Endothelial cell of umbilical vein (primary cell): ENCODE measurements at regions not wholly inside any gene's neighbourhood (a gene's known extent, or its start where the extent isn't known, plus 50 kb on each side); places are given as distances from the start of the nearest gene placed in this dataset.

Source experiments
- BruUV-seq: library from RNA; stranded (reverse); fragments of 400-500 nt; replicated peaks from 2 replicates; lab custom pipeline; 2021; lab: Mats Ljungman, UMichigan
- CTCF ChIA-PET: fragments of 300-600, 350-600 bp; sonication (Branson Sonifier 250); formaldehyde crosslinking; loops from one replicate; lab custom pipeline; 2021; ENCODE audit warnings: antibody characterized with exemption, inconsistent platforms; lab: Charles Lee
- POLR2A ChIA-PET: fragments of 300-600, 350-600 bp; sonication (Branson Sonifier 250); formaldehyde crosslinking; loops from one replicate; lab custom pipeline; 2021; ENCODE audit warnings: antibody characterized with exemption, inconsistent platforms; lab: Charles Lee
- DNase-seq: peaks from one replicate; pipeline ENCODE4 v3.0.0-alpha.2; 2011; ENCODE audit warnings: low read depth, low spot score
- FAIRE-seq: peaks from 2 replicates; lab custom pipeline; 2011; peaks lifted over from hg19 to GRCh38; lab: Jason Lieb, UNC
- H2AFZ ChIP-seq: 2 replicates; pipeline ENCODE4 v1.6.0; 2012; ENCODE audit warnings: low read depth, low read length, control low read depth, inconsistent platforms
- H3K27ac ChIP-seq: 2 replicates; pipeline ENCODE4 v1.5.1; 2011; ENCODE audit warnings: low read depth, mild to moderate bottlenecking, control low read depth, low read length, moderate library complexity; ENCODE audit not compliant: insufficient read depth
- H3K27me3 ChIP-seq, 2 experiments: 2 replicates each; pipeline versions ENCODE4 v1.6.0 to v1.6.1; 2011; ENCODE audit warnings: low read length in 2 of 2, mixed read lengths in 1 of 2; ENCODE audit not compliant: control insufficient read depth in 2 of 2, insufficient read depth in 2 of 2
- H3K36me3 ChIP-seq, 2 experiments: 2 replicates in 1 of 2; 3 replicates in 1 of 2; pipeline ENCODE4 v1.5.1; 2011; ENCODE audit warnings: low read length in 2 of 2, mild to moderate bottlenecking in 1 of 2, moderate library complexity in 1 of 2; ENCODE audit not compliant: control insufficient read depth in 2 of 2, insufficient read depth in 2 of 2; ENCODE audit errors: extremely low read depth in 1 of 2
- H3K4me1 ChIP-seq: 3 replicates; pipeline ENCODE4 v1.5.1; 2011; ENCODE audit warnings: mild to moderate bottlenecking, low read length; ENCODE audit not compliant: control insufficient read depth, insufficient read depth; ENCODE audit errors: extremely low read depth
- H3K4me2 ChIP-seq: 2 replicates; pipeline ENCODE4 v1.6.1; 2011; ENCODE audit warnings: low read length, control low read depth, mixed read lengths; ENCODE audit not compliant: insufficient read depth
- H3K4me3 ChIP-seq, 3 experiments: fragments of 200-600 bp in 1 of 3; sonication (generic), shearing (Covaris generic) in 1 of 3; replicated peaks in 1 of 3; 2 replicates each; pipeline ENCODE4 v1.5.1; 2011 to 2016; ENCODE audit warnings: control low read depth in 3 of 3, low read length in 3 of 3, mild to moderate bottlenecking in 2 of 3, inconsistent platforms in 1 of 3, low read depth in 1 of 3, moderate library complexity in 1 of 3; ENCODE audit not compliant: insufficient read depth in 1 of 3
- H3K79me2 ChIP-seq: 2 replicates; pipeline ENCODE4 v1.6.0; 2012; ENCODE audit warnings: low read length, inconsistent platforms; ENCODE audit not compliant: control insufficient read depth, insufficient read depth
- H3K9ac ChIP-seq: replicated peaks from 2 replicates; pipeline ENCODE3; 2011; ENCODE audit warnings: low read length, control low read depth; ENCODE audit not compliant: insufficient read depth; ENCODE audit errors: extremely low read depth
- H3K9me1 ChIP-seq: replicated peaks from 3 replicates; pipeline ENCODE4 v1.6.0; 2011; ENCODE audit warnings: mild to moderate bottlenecking, low read length; ENCODE audit not compliant: control insufficient read depth, insufficient read depth; ENCODE audit errors: extremely low read depth
- H3K9me3 ChIP-seq: replicated peaks from 2 replicates; pipeline ENCODE4 v1.5.1; 2012; ENCODE audit warnings: low read length, inconsistent platforms; ENCODE audit not compliant: control insufficient read depth, insufficient read depth
- H4K20me1 ChIP-seq: replicated peaks from 2 replicates; pipeline ENCODE3; 2011; ENCODE audit warnings: mild to moderate bottlenecking, low read length; ENCODE audit not compliant: control insufficient read depth, insufficient read depth; ENCODE audit errors: extremely low read depth
- EZH2 ChIP-seq: IDR thresholded peaks from 2 replicates; pipeline ENCODE4 v1.6.1; 2012; ENCODE audit warnings: borderline replicate concordance, low read depth, mild to moderate bottlenecking, moderate library complexity, low read length, inconsistent platforms; ENCODE audit not compliant: severe bottlenecking
- FOS ChIP-seq: IDR thresholded peaks from 2 replicates; pipeline ENCODE4 v1.6.1; 2011; ENCODE audit warnings: mild to moderate bottlenecking, low read length, moderate library complexity, borderline replicate concordance; ENCODE audit not compliant: insufficient read depth
- GATA2 ChIP-seq: IDR thresholded peaks from 2 replicates; pipeline ENCODE4 v1.7.0; 2011; ENCODE audit warnings: low read depth, mild to moderate bottlenecking, moderate library complexity, mixed read lengths, low read length; ENCODE audit not compliant: insufficient read length, insufficient read depth
- JUN ChIP-seq: IDR thresholded peaks from 2 replicates; pipeline ENCODE4 v1.6.1; 2011; ENCODE audit warnings: borderline replicate concordance, low read depth; ENCODE audit not compliant: insufficient read length, insufficient read depth
- MYC ChIP-seq: IDR thresholded peaks from one replicate; pipeline ENCODE4 v1.6.1; 2011; ENCODE audit warnings: mild to moderate bottlenecking, low read depth, low read length
- POLR2A ChIP-seq: IDR thresholded peaks from 2 replicates; pipeline ENCODE4 v1.6.1; 2012; ENCODE audit warnings: low read depth, mild to moderate bottlenecking, control low read depth, low read length
- POLR2AphosphoS5 ChIP-seq: IDR thresholded peaks from 2 replicates; pipeline ENCODE4 v1.6.1; 2012; ENCODE audit warnings: low read depth, mild to moderate bottlenecking, control low read depth, low read length, moderate library complexity; ENCODE audit not compliant: insufficient read depth
- dilution Hi-C: fragments of 300-500 bp; cut with MboI; formaldehyde crosslinking; loops from one replicate; pipeline ENCODE4 v1.15.0; 2019; ENCODE audit warnings: low sequenced_read_pairs; ENCODE audit not compliant: extremely low pct_ligation_motif_present
- intact Hi-C: fragments of 100-400 bp; cut with micrococcal nuclease; formaldehyde crosslinking; loops from one replicate; pipeline ENCODE4 v1.10.0; 2022
- TF ChIP-seq, protein P1 (sequence below): IDR thresholded peaks from 2 replicates; pipeline ENCODE4 v1.6.1; 2011; ENCODE audit not compliant: insufficient read depth, insufficient read length
- TF ChIP-seq, protein P2 (sequence below), 2 donors: IDR thresholded peaks; 1 replicate in 1 of 2; 2 replicates in 1 of 2; pipeline ENCODE4 v1.5.1; 2011; ENCODE audit warnings: low read length in 2 of 2, mild to moderate bottlenecking in 2 of 2, moderate library complexity in 2 of 2, control low read depth in 1 of 2, inconsistent platforms in 1 of 2, low read depth in 1 of 2; ENCODE audit not compliant: insufficient read depth in 1 of 2; ENCODE audit errors: extremely low read depth in 1 of 2

DNA sequence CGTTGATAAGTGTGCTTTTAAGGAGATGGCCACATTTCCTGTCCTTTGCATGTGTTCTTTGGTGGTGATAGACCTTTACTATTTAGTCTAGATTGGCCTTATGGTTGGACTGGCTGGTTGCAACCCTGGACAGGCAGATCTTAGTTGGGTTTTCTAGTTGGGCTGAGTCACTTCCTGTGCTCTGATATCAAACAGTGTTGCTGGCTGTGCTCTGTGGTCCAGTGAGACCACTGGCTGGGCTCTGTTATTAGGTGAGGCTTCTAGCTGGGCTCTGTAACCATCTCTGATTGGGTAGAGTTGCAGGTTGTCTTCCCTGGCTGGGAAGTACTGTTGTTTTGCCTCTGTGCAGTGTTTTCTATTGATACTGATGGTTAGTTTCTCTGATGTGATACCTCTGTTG lies 432.5 kb downstream of the LRRC70 start:
- no peak overlapping the region for H2AFZ ChIP-seq
- no peak overlapping the region for H3K27ac ChIP-seq
- ChIA-PET CTCF (no interaction called here), POLR2A (no interaction called here)
- H3K27me3 ChIP-seq: no peaks in the 10 kb centered on the region
- FAIRE-seq: no peak
- BruUV-seq: no TSS peak
- dilution Hi-C loops: no loop called here
- no peak overlapping the region for H3K9ac ChIP-seq
- no peak overlapping the region for H3K4me2 ChIP-seq
- no peaks in the 10 kb centered on the region for H3K9me3 ChIP-seq
- no peaks in the 10 kb centered on the region for H3K36me3 ChIP-seq
- intact Hi-C loops: no loop called here
- H3K79me2 ChIP-seq: no peaks in the 10 kb centered on the region
- no peak for DNase-seq
- H3K9me1 ChIP-seq: no peaks in the 10 kb centered on the region
- no peaks in the 10 kb centered on the region for H4K20me1 ChIP-seq
- H3K4me3 ChIP-seq: no peak overlapping the region
- TF ChIP-seq, protein P1, sequence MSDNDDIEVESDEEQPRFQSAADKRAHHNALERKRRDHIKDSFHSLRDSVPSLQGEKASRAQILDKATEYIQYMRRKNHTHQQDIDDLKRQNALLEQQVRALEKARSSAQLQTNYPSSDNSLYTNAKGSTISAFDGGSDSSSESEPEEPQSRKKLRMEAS: no peak
- TF ChIP-seq GATA2 (no peak), POLR2AphosphoS5 (no peak), POLR2A (no peak), JUN (no peak), MYC (no peak), FOS (no peak), EZH2 (no peak)
- TF ChIP-seq, protein P2, sequence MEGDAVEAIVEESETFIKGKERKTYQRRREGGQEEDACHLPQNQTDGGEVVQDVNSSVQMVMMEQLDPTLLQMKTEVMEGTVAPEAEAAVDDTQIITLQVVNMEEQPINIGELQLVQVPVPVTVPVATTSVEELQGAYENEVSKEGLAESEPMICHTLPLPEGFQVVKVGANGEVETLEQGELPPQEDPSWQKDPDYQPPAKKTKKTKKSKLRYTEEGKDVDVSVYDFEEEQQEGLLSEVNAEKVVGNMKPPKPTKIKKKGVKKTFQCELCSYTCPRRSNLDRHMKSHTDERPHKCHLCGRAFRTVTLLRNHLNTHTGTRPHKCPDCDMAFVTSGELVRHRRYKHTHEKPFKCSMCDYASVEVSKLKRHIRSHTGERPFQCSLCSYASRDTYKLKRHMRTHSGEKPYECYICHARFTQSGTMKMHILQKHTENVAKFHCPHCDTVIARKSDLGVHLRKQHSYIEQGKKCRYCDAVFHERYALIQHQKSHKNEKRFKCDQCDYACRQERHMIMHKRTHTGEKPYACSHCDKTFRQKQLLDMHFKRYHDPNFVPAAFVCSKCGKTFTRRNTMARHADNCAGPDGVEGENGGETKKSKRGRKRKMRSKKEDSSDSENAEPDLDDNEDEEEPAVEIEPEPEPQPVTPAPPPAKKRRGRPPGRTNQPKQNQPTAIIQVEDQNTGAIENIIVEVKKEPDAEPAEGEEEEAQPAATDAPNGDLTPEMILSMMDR (IDR thresholded peaks at IDR 0.05; ENCODE audit: extremely low read depth in 1 of 2, insufficient read depth in 1 of 2, low read depth in 1 of 2, low read length in 2 of 2): no peak
- no peaks in the 10 kb centered on the region for H3K4me1 ChIP-seq
